ENCODE measurements at regions not wholly inside any gene's neighbourhood (a gene's known extent, or its start where the extent isn't known, plus 50 kb on each side); places are given as distances from the start of the nearest gene placed in this dataset.

DNA sequence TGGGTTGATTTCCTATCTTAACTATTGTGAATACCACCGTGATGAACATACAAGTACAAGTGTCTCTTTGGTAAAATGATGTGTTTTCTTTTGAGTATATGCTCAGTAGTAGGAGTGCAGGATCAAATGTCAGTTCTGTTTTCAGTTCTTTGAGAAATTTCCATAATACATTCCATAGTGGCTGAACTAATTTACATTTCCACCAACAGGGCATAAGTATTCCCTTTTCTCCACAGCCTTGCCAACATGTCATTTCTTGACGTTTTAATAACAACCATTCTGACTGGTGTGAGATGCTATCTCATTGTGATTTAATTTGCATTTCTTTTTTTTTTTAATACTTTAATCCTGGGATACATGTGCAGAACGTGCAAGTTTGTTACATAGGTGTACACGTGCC is 268.8 kb downstream of the CENPW start:
- DNase-seq (ENCODE audit: extremely low read depth, low read depth), result no peak
- TF ChIP-seq, protein P1, sequence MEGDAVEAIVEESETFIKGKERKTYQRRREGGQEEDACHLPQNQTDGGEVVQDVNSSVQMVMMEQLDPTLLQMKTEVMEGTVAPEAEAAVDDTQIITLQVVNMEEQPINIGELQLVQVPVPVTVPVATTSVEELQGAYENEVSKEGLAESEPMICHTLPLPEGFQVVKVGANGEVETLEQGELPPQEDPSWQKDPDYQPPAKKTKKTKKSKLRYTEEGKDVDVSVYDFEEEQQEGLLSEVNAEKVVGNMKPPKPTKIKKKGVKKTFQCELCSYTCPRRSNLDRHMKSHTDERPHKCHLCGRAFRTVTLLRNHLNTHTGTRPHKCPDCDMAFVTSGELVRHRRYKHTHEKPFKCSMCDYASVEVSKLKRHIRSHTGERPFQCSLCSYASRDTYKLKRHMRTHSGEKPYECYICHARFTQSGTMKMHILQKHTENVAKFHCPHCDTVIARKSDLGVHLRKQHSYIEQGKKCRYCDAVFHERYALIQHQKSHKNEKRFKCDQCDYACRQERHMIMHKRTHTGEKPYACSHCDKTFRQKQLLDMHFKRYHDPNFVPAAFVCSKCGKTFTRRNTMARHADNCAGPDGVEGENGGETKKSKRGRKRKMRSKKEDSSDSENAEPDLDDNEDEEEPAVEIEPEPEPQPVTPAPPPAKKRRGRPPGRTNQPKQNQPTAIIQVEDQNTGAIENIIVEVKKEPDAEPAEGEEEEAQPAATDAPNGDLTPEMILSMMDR (IDR thresholded peaks at IDR 0.05; ENCODE audit: low read depth, low read length, missing control alignments), result no peak

DNA sequence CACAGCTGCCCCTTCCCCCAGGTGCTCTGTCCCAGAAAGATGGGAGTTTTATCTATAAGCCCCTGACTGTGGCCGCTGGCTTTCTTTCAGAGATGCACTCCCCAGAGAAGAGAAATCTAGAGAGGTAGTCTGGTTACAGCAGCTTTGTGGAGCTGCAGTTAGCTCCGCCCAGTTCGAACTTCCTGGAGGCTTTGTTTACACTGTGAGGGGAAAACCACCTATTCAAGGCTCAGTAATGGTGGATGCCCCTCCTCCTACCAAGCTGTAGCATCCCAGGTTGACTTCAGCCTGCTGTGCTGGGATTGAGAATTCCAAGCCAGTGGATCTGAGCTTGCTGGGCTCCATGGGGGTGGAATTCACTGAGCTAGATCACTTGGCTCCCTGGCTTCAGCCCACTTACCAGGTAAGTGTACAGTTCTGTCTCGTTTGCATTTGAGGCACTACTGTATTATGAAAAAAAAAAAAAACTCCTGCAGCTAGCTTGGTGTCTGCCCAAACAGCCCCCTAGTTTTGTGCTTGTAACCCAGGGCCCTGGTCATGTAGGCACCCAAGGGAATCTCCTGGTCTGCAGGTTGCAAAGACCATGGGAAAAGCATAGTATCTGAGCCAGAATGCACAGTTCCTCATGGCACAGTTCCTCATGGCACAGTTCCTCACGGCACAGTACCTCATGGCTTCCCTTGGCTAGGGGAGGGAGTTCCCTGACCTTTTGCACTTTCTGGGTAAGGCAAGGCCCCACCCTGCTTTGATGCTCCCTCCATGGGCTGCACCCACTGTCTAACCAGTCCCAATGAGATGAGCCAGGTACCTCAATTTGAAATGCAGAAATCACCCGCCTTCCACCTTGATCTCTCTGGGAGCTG is 275.0 kb downstream of the CENPW start:
- H3K4me3 ChIP-seq (replicated peaks; ENCODE audit: low read depth, low read length), result no peak overlapping the region
- TF ChIP-seq, protein P1 (IDR thresholded peaks at IDR 0.05; ENCODE audit: low read depth, low read length, missing control alignments), result no peak
- DNase-seq (ENCODE audit: extremely low read depth, low read depth), result no peak

More for the DNA sequence above, 268.8 kb downstream of the CENPW start:
- H3K4me3 ChIP-seq (replicated peaks; ENCODE audit: low read depth, low read length), result no peak overlapping the region

DNA sequence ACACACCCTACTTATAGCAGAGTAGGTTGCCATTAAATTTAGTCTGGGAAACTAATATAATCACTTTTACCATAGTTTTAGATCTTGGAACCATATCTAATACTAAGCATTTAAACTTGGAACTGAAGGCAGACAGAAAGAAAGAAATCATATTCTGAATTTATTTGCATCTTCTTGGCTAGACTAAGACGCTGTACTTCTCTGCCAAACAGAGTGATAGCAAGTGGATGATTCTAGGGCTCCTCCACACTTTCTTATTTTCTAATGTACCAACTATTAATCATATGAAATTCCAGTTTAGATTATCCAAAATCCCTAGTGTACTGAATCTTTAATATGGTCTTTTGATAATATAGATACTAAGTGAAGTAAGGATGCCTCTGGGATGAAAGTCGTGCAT is 277.0 kb downstream of the CENPW start:
- TF ChIP-seq, protein P1 (IDR thresholded peaks at IDR 0.05; ENCODE audit: low read depth, low read length, missing control alignments), result no peak
- no peak overlapping the region for H3K4me3 ChIP-seq (replicated peaks; ENCODE audit: low read depth, low read length)
- no peak for DNase-seq (ENCODE audit: extremely low read depth, low read depth)

DNA sequence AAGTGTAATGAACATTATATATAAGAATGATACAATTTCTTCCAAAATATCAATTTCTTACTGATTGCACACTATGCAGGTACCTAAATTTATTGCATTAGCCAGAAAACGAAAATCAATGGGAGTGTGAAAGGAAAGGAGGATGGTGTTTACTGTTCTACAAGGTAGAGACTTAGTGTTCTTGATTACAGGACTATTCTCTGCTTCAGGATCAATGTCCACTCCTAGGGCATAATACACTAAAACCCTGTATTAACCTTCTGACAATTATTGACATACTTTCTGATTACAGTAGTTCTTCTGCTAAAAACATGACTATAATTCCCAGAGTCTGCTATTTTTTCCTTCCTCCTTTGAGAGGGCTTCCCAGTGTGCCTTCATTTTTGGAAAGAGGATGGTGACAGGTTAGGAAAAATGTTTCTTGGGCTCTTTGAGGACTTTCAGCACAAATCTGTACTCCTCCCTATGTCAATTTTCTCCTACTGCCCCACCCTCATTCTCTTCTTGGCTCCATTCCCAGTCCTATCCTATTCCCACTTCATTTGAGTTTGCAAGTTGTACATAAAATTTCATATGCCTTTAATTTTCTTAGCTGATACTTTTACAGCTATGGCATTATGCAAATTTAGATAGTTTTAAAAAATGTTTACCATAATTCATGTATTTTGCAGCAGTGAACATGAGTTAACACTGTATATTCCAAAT is 278.9 kb downstream of the CENPW start:
- DNase-seq (ENCODE audit: extremely low read depth, low read depth), result no peak
- TF ChIP-seq, protein P1 (IDR thresholded peaks at IDR 0.05; ENCODE audit: low read depth, low read length, missing control alignments), result no peak
- H3K4me3 ChIP-seq (replicated peaks; ENCODE audit: low read depth, low read length), result no peak overlapping the region

DNA sequence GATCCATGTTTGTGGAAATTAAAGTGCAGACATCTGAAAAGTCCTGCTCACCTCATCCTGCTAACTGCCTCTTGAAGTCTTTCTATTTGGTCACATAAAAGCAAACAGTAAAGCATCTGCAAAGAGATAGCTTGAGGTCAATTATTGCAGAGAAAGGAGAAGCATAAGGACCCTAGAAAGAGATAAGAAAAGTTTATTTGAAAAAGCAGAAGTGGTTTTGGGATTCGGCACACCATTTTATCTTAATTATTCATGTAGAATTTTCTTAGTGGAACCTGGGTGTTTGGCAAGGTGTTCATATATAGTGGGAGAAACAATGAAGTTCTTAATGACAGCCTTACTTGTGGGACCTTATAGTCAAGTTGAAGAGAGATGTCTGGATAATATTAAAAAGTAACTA is 280.8 kb downstream of the CENPW start:
- TF ChIP-seq, protein P1 (IDR thresholded peaks at IDR 0.05; ENCODE audit: low read depth, low read length, missing control alignments), result no peak
- H3K4me3 ChIP-seq (replicated peaks; ENCODE audit: low read depth, low read length), result no peak overlapping the region
- DNase-seq (ENCODE audit: extremely low read depth, low read depth), result no peak

DNA sequence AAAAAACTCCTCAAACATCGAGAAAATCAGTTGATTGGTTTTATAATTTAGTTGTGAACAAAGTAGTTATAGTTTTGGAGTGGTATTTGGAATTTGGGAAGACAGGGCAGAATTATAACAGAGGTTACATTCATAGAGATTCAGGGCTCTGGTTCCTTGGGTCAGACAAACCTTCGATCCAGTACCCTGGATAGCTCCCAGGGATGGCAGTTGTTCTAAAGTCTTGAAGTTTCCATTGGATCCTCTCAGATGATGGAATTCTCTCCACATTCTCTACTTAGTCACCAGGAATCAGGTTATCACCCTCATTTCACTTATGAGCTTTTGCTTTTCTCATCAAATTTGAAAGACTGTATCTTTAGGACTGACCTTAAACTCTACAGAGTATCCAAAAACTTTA is 285.1 kb downstream of the CENPW start:
- no peak for DNase-seq (ENCODE audit: extremely low read depth, low read depth)
- no peak overlapping the region for H3K4me3 ChIP-seq (replicated peaks; ENCODE audit: low read depth, low read length)
- TF ChIP-seq, protein P1 (IDR thresholded peaks at IDR 0.05; ENCODE audit: low read depth, low read length, missing control alignments), result no peak
